ENCODE measurements at regions not wholly inside any gene's neighbourhood (a gene's known extent, or its start where the extent isn't known, plus 50 kb on each side); places are given as distances from the start of the nearest gene placed in this dataset.

- TF ChIP-seq POLR2AphosphoS5 (IDR thresholded peaks at IDR 0.05) (no peak), POLR2A (IDR thresholded peaks at IDR 0.05) (no peak), CTCF (IDR thresholded peaks at IDR 0.05 in 8 of 11, conservative IDR thresholded peaks at IDR 0.05 in 3 of 11) (no peak)
- Histone ChIP-seq H3K27ac (no peak overlapping the region), H3K27me3 (replicated peaks in 1 of 7) (no peaks in the 10 kb centered on the region), H3K9me3 (no peaks in the 10 kb centered on the region), H3K4me3 (no peak overlapping the region), H3K4me1 (peaks cover 0 to 12% (median 5%) of the 10 kb centered on the region in 6 donors), H3K36me3 (no peaks in the 10 kb centered on the region)
- intact Hi-C loops (cut with DNase I; ENCODE audit: low total_unique reads), result no loop called here
- DNase-seq, result no peak
These were observed 214.4 kb downstream of the ALDH8A1 start for GRCh38 chr6:134735461-134735860.

- Histone ChIP-seq H3K27me3 (replicated peaks in 1 of 7) (no peaks in the 10 kb centered on the region), H3K4me3 (no peak overlapping the region), H3K27ac (no peak overlapping the region), H3K36me3 (no peaks in the 10 kb centered on the region), H3K9me3 (no peaks in the 10 kb centered on the region), H3K4me1 (peaks cover 0 to 1% (median 0%) of the 10 kb centered on the region in 6 donors)
- TF ChIP-seq POLR2A (IDR thresholded peaks at IDR 0.05), result no peak
- TF ChIP-seq CTCF (IDR thresholded peaks at IDR 0.05 in 8 of 11, conservative IDR thresholded peaks at IDR 0.05 in 3 of 11), result no peak
- no peak for TF ChIP-seq POLR2AphosphoS5 (IDR thresholded peaks at IDR 0.05)
- WGBS, 5 donors, result 82 to 95% (median 85%) methylated on average over 6 of the region's 6 CpGs
- no peak for DNase-seq
- intact Hi-C loops (cut with DNase I; ENCODE audit: low total_unique reads), result no loop called here
These were observed 215.5 kb downstream of the ALDH8A1 start for GRCh38 chr6:134734312-134734869.

GRCh38 chr6:134733801-134734200 is 216.1 kb downstream of the ALDH8A1 start:
- H3K4me1 ChIP-seq, result no peaks in the 10 kb centered on the region
- WGBS, 5 donors, result 49 to 82% (median 74%) methylated on average over 1 of the region's 1 CpG
- intact Hi-C loops (cut with DNase I; ENCODE audit: low total_unique reads), result no loop called here

GRCh38 chr6:134732763-134733162 is 217.1 kb downstream of the ALDH8A1 start:
- H3K4me1 ChIP-seq, result no peaks in the 10 kb centered on the region
- no peak for TF ChIP-seq POLR2A (IDR thresholded peaks at IDR 0.05)
- no peak for TF ChIP-seq CTCF (IDR thresholded peaks at IDR 0.05 in 8 of 11, conservative IDR thresholded peaks at IDR 0.05 in 3 of 11)
- TF ChIP-seq POLR2AphosphoS5 (IDR thresholded peaks at IDR 0.05), result no peak
- no peak overlapping the region for H3K27ac ChIP-seq
- H3K9me3 ChIP-seq, result no peaks in the 10 kb centered on the region
- no peak for DNase-seq
- H3K4me3 ChIP-seq, result no peak overlapping the region
- intact Hi-C loops (cut with DNase I; ENCODE audit: low total_unique reads), result no loop called here
- no peaks in the 10 kb centered on the region for H3K36me3 ChIP-seq
- no peaks in the 10 kb centered on the region for H3K27me3 ChIP-seq (replicated peaks in 1 of 7)
- 78 to 95% (median 82%) methylated on average over 4 of the region's 4 CpGs for WGBS, 5 donors

More at GRCh38 chr6:134733801-134734200, 216.1 kb downstream of the ALDH8A1 start:
- no peaks in the 10 kb centered on the region for H3K27me3 ChIP-seq (replicated peaks in 1 of 7)
- TF ChIP-seq POLR2A (IDR thresholded peaks at IDR 0.05) (no peak), POLR2AphosphoS5 (IDR thresholded peaks at IDR 0.05) (no peak), CTCF (IDR thresholded peaks at IDR 0.05 in 8 of 11, conservative IDR thresholded peaks at IDR 0.05 in 3 of 11) (no peak)
- no peak overlapping the region for H3K27ac ChIP-seq
- no peaks in the 10 kb centered on the region for H3K36me3 ChIP-seq
- H3K4me3 ChIP-seq, result no peak overlapping the region
- no peaks in the 10 kb centered on the region for H3K9me3 ChIP-seq
- DNase-seq, result no peak

Data from spleen (tissue), 11 donors.